SK-N-SH (cell line): ENCODE measurements at regions not wholly inside any gene's neighbourhood (a gene's known extent, or its start where the extent isn't known, plus 50 kb on each side); places are given as distances from the start of the nearest gene placed in this dataset.

Source experiments
- CTCF ChIA-PET: fragments of 300-600, 350-600 bp; formaldehyde crosslinking; extraction: SDS; loops from one replicate; lab custom pipeline; 2021; lab: Yijun Ruan, JAX
- POLR2A ChIA-PET: fragments of 350-600 bp; sonication (Branson Sonifier 250); formaldehyde crosslinking; extraction: SDS; loops from one replicate; lab custom pipeline; 2020; ENCODE audit warnings: antibody characterized with exemption, inconsistent platforms; lab: Yijun Ruan, JAX
- DNase-seq: peaks from one replicate; pipeline ENCODE4 v3.0.0; 2012
- H2AFZ ChIP-seq: fragments of 200-600 bp; sonication (generic); 2 replicates; pipeline ENCODE4 v1.8.1; 2016; ENCODE audit warnings: antibody characterized with exemption, mild to moderate bottlenecking, low read depth
- H3F3A ChIP-seq: fragments of 200-600 bp; sonication (generic); replicated peaks from 2 replicates; pipeline ENCODE3; 2016; ENCODE audit warnings: antibody characterized with exemption, mild to moderate bottlenecking; ENCODE audit not compliant: insufficient read depth
- H3K27ac ChIP-seq, 2 experiments: fragments of 200-500 bp in 1 of 2; fragments of 200-600 bp in 1 of 2; sonication (Bioruptor generic) in 1 of 2; sonication (generic), shearing (Covaris generic) in 1 of 2; 2 replicates each; pipeline versions ENCODE4 v1.5.1 to v1.6.1; 2014 to 2016; ENCODE audit warnings: low read depth in 2 of 2, inconsistent platforms in 1 of 2, low read length in 1 of 2, mild to moderate bottlenecking in 1 of 2, mixed read lengths in 1 of 2
- H3K27me3 ChIP-seq: fragments of 200-600 bp; sonication (generic), shearing (Covaris generic); 2 replicates; pipeline ENCODE4 v1.6.1; 2016; ENCODE audit warnings: mixed run types; ENCODE audit not compliant: insufficient read depth
- H3K36me3 ChIP-seq, 2 experiments: fragments of 200-500 bp in 1 of 2; fragments of 200-600 bp in 1 of 2; sonication (Bioruptor generic) in 1 of 2; sonication (generic) in 1 of 2; replicated peaks in 1 of 2; 2 replicates each; pipeline versions ENCODE3 to v1.5.1; 2014 to 2016; ENCODE audit warnings: low read length in 1 of 2, mild to moderate bottlenecking in 1 of 2; ENCODE audit not compliant: insufficient read depth in 2 of 2, control insufficient read depth in 1 of 2
- H3K4me1 ChIP-seq, 2 experiments: fragments of 200-500 bp in 1 of 2; fragments of 200-600 bp in 1 of 2; sonication (Bioruptor generic) in 1 of 2; sonication (generic), shearing (Covaris generic) in 1 of 2; 2 replicates each; pipeline versions ENCODE4 v1.5.1 to v1.6.1; 2014 to 2016; ENCODE audit warnings: low read depth in 1 of 2, low read length in 1 of 2, mixed run types in 1 of 2; ENCODE audit not compliant: insufficient read depth in 2 of 2, control insufficient read depth in 1 of 2
- H3K4me2 ChIP-seq: fragments of 200-600 bp; sonication (generic), shearing (Covaris generic); 2 replicates; pipeline ENCODE4 v1.6.1; 2017; ENCODE audit warnings: mixed run types
- H3K4me3 ChIP-seq, 2 experiments: fragments of 200-500 bp in 1 of 2; fragments of 200-600 bp in 1 of 2; sonication (Bioruptor generic) in 1 of 2; sonication (generic), shearing (Covaris generic) in 1 of 2; 2 replicates each; pipeline versions ENCODE4 v1.5.1 to v1.8.1; 2014 to 2016; ENCODE audit warnings: low read depth in 2 of 2, inconsistent platforms in 1 of 2, low read length in 1 of 2, mild to moderate bottlenecking in 1 of 2, mixed read lengths in 1 of 2, moderate library complexity in 1 of 2
- H3K79me2 ChIP-seq: fragments of 200-600 bp; sonication (generic); 2 replicates; pipeline ENCODE4 v1.8.1; 2017; ENCODE audit warnings: mild to moderate bottlenecking; ENCODE audit not compliant: insufficient read depth
- H3K9ac ChIP-seq: fragments of 200-600 bp; sonication (generic); 2 replicates; pipeline ENCODE4 v1.6.1; 2017; ENCODE audit warnings: mixed run types
- H3K9me2 ChIP-seq: fragments of 200-600 bp; sonication (generic); 2 replicates; pipeline ENCODE4 v1.6.1; 2017; ENCODE audit warnings: mixed run types
- H3K9me3 ChIP-seq: fragments of 200-600 bp; sonication (generic); 2 replicates; pipeline ENCODE4 v1.6.1; 2017; ENCODE audit warnings: mixed run types, mild to moderate bottlenecking, moderate library complexity
- H4K20me1 ChIP-seq: fragments of 200-600 bp; sonication (generic); 2 replicates; pipeline ENCODE4 v1.6.1; 2017; ENCODE audit warnings: mild to moderate bottlenecking, mixed run types; ENCODE audit not compliant: insufficient read depth
- CHD2 ChIP-seq: fragments of 150-350 bp; IDR thresholded peaks from 2 replicates; pipeline ENCODE4 v1.6.1; 2018; ENCODE audit warnings: low read length; ENCODE audit not compliant: partially characterized antibody
- CTCF ChIP-seq: fragments of 200-600 bp; sonication (generic); IDR thresholded peaks from 2 replicates; pipeline ENCODE4 v1.6.1; 2017; ENCODE audit warnings: antibody characterized with exemption, mild to moderate bottlenecking, moderate library complexity
- EP300 ChIP-seq, 2 experiments: IDR thresholded peaks; 2 replicates each; pipeline versions ENCODE4 v1.4.0 to v1.6.1; 2012; ENCODE audit warnings: borderline replicate concordance in 1 of 2, low read depth in 1 of 2, low read length in 1 of 2
- EZH2phosphoT487 ChIP-seq: fragments of 200-600 bp; sonication (generic); IDR thresholded peaks from 2 replicates; pipeline ENCODE4 v1.6.1; 2017; ENCODE audit warnings: low read depth, mixed run types, mild to moderate bottlenecking, antibody characterized with exemption, moderate library complexity, borderline replicate concordance
- FOSL2 ChIP-seq: IDR thresholded peaks from 2 replicates; pipeline ENCODE4 v1.4.0; 2012; ENCODE audit warnings: low read depth, mild to moderate bottlenecking, moderate library complexity, borderline replicate concordance
- FOXM1 ChIP-seq: IDR thresholded peaks from 2 replicates; pipeline ENCODE4 v1.4.0; 2012; ENCODE audit warnings: low read depth, mild to moderate bottlenecking
- GATA2 ChIP-seq: sonication (generic); formaldehyde crosslinking; IDR thresholded peaks from 2 replicates; pipeline ENCODE4 v1.5.0; 2020; ENCODE audit warnings: mild to moderate bottlenecking, missing genetic modification reagents
- MXI1 ChIP-seq: IDR thresholded peaks from 2 replicates; pipeline ENCODE4 v1.6.1; 2012; ENCODE audit warnings: mild to moderate bottlenecking, low read depth, low read length, improper control_type of control experiment
- NFIC ChIP-seq: IDR thresholded peaks from 2 replicates; pipeline ENCODE4 v1.4.0; 2012; ENCODE audit warnings: borderline replicate concordance
- REST ChIP-seq: IDR thresholded peaks from 2 replicates; pipeline ENCODE4 v1.6.1; 2012; ENCODE audit warnings: mild to moderate bottlenecking, low read depth, low read length, moderate library complexity
- RFX5 ChIP-seq: IDR thresholded peaks from 2 replicates; pipeline ENCODE4 v1.6.1; 2012; ENCODE audit warnings: mild to moderate bottlenecking, improper control_type of control experiment, low read length
- RXRA ChIP-seq: IDR thresholded peaks from 2 replicates; pipeline ENCODE4 v1.4.0; 2012; ENCODE audit warnings: low read depth, mild to moderate bottlenecking, borderline replicate concordance
- SIN3A ChIP-seq: IDR thresholded peaks from 2 replicates; pipeline ENCODE4 v1.6.1; 2012; ENCODE audit warnings: low read depth, mild to moderate bottlenecking, low read length, moderate library complexity, borderline replicate concordance
- SMC3 ChIP-seq: IDR thresholded peaks from 2 replicates; pipeline ENCODE4 v1.6.1; 2012; ENCODE audit warnings: low read depth, low read length, improper control_type of control experiment
- TAF1 ChIP-seq: IDR thresholded peaks from 2 replicates; pipeline ENCODE4 v1.6.1; 2012; ENCODE audit warnings: low read depth, mild to moderate bottlenecking, low read length, moderate library complexity, borderline replicate concordance
- TCF12 ChIP-seq: IDR thresholded peaks from 2 replicates; pipeline ENCODE4 v1.4.0; 2012
- TEAD4 ChIP-seq: IDR thresholded peaks from 2 replicates; pipeline ENCODE4 v1.4.0; 2012; ENCODE audit warnings: mild to moderate bottlenecking, borderline replicate concordance; ENCODE audit not compliant: insufficient read depth
- TF ChIP-seq, protein P1 (sequence below): fragments of 150-350 bp; IDR thresholded peaks from 2 replicates; pipeline ENCODE4 v1.6.1; 2017; ENCODE audit warnings: antibody characterized with exemption, low read length, low read depth, borderline replicate concordance
- TF ChIP-seq, protein P2 (sequence below): IDR thresholded peaks from 2 replicates; pipeline ENCODE4; 2012
- TF ChIP-seq, protein P3 (sequence below): IDR thresholded peaks from 2 replicates; pipeline ENCODE4 v1.4.0; 2012; ENCODE audit warnings: low read depth, borderline replicate concordance

DNA sequence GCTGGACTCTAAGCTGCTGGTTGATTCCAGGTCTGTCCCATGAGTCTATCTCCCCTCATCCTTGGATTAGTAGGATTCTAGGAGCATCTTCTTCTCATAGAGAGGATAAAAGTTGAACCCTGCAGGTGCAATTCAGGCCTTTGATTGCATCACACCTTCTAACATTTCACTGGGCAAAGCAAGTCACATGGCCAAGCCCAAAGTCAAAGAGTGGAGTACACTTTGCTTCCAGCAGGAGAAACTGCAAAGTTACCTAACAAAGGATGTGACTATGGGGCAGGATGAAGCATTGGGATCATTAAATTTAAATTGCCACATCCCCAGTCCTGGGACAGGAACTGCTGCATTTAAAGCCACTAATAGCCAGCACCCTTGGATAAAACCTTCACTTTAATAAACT, 51.0 kb upstream of the EGFLAM start:
- no peak overlapping the region for H2AFZ ChIP-seq
- DNase-seq: no peak
- no peaks in the 10 kb centered on the region for H3K9me3 ChIP-seq
- no peak for TF ChIP-seq CTCF
- TF ChIP-seq, protein P1, sequence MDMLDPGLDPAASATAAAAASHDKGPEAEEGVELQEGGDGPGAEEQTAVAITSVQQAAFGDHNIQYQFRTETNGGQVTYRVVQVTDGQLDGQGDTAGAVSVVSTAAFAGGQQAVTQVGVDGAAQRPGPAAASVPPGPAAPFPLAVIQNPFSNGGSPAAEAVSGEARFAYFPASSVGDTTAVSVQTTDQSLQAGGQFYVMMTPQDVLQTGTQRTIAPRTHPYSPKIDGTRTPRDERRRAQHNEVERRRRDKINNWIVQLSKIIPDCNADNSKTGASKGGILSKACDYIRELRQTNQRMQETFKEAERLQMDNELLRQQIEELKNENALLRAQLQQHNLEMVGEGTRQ: no peak
- TF ChIP-seq MXI1: no peak
- TF ChIP-seq SMC3: no peak
- TF ChIP-seq, protein P2, sequence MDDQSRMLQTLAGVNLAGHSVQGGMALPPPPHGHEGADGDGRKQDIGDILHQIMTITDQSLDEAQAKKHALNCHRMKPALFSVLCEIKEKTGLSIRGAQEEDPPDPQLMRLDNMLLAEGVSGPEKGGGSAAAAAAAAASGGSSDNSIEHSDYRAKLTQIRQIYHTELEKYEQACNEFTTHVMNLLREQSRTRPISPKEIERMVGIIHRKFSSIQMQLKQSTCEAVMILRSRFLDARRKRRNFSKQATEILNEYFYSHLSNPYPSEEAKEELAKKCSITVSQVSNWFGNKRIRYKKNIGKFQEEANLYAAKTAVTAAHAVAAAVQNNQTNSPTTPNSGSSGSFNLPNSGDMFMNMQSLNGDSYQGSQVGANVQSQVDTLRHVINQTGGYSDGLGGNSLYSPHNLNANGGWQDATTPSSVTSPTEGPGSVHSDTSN: no peak
- no peak for TF ChIP-seq NFIC
- TF ChIP-seq SIN3A: no peak
- TF ChIP-seq RXRA: no peak
- TF ChIP-seq TEAD4: no peak
- TF ChIP-seq GATA2 (CRISPR knock-in tag): no peak
- TF ChIP-seq REST: no peak
- TF ChIP-seq FOXM1: no peak
- TF ChIP-seq EP300 (IDR thresholded peaks at IDR 0.05; ENCODE audit: borderline replicate concordance in 1 of 2, low read depth in 1 of 2, low read length in 1 of 2): no peak
- TF ChIP-seq TAF1: no peak
- no peak for TF ChIP-seq TCF12
- TF ChIP-seq RFX5: no peak
- no peak for TF ChIP-seq FOSL2
- TF ChIP-seq, protein P3, sequence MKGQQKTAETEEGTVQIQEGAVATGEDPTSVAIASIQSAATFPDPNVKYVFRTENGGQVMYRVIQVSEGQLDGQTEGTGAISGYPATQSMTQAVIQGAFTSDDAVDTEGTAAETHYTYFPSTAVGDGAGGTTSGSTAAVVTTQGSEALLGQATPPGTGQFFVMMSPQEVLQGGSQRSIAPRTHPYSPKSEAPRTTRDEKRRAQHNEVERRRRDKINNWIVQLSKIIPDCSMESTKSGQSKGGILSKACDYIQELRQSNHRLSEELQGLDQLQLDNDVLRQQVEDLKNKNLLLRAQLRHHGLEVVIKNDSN: no peak
- no peak for TF ChIP-seq EZH2phosphoT487
- no peak for TF ChIP-seq CHD2
- H3K79me2 ChIP-seq: no peaks in the 10 kb centered on the region
- H3K4me3 ChIP-seq: no peak overlapping the region
- H3K4me1 ChIP-seq: peaks cover 0 to 6% of the 10 kb centered on the region in 2 experiments; a peak in 2 of 4 replicates
- H3K27me3 ChIP-seq: no peaks in the 10 kb centered on the region
- H4K20me1 ChIP-seq: no peaks in the 10 kb centered on the region
- POLR2A ChIA-PET: no interaction called here
- H3K9ac ChIP-seq: no peak overlapping the region
- H3K36me3 ChIP-seq: no peaks in the 10 kb centered on the region
- no peak overlapping the region for H3K4me2 ChIP-seq
- no peak overlapping the region for H3K27ac ChIP-seq
- H3K9me2 ChIP-seq: no peaks in the 10 kb centered on the region
- CTCF ChIA-PET: interaction anchor here (0.9 to 2.3 kb wide), 8 partner anchors 14 to 715 kb away, joined by 3 to 11 read pairs (median 4); no protein-coding TSS in a partner anchor
- no peaks in the 10 kb centered on the region for H3F3A ChIP-seq
